Astrocyte of the cerebellum (primary cell): ENCODE measurements at regions not wholly inside any gene's neighbourhood (a gene's known extent, or its start where the extent isn't known, plus 50 kb on each side); places are given as distances from the start of the nearest gene placed in this dataset.
A peak's percentile ranks its signal among the peaks of the same experiment; 100 is the strongest.

Experiments used
- DNase-seq: peaks from one replicate; pipeline ENCODE4 v3.0.0-alpha.2; 2011; ENCODE audit warnings: low read depth
- H3K4me3 ChIP-seq: 2 replicates; pipeline ENCODE4 v1.5.1; 2011; ENCODE audit warnings: mild to moderate bottlenecking, low read depth, low read length, moderate library complexity
- CTCF ChIP-seq: IDR thresholded peaks from 2 replicates; pipeline ENCODE4 v1.5.1; 2012; ENCODE audit warnings: low read length, low read depth, moderate library complexity, mild to moderate bottlenecking; ENCODE audit errors: missing control alignments
- in situ Hi-C: cut with HindIII; loops from 2 replicates; pipeline ENCODE4 v1.10.0; 2017; ENCODE audit warnings: low sequenced_read_pairs

GRCh38 chr6:144711661-144712060, 426.5 kb downstream of the UTRN start:
- no peak for TF ChIP-seq CTCF
- no peak overlapping the region for H3K4me3 ChIP-seq
- in situ Hi-C loops = no loop called here
- no peak for DNase-seq

DNA sequence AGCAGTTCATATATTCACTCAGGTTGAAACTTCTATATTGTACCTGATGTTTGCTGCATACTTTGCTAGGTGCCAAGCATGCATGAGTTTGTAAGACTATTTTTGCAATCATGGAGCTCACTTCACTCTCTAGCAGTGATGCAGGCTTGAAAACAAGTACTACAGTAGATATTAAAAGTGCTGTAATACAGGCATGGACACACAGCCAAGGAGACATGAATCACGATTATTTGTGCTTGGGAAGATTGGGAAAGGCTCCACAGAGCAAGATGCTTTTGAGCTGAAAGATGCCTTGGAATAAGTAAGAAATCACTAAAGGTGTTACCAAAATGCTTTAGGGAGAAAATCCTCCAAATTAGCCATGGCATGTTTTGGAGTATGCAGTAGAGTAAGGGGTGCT, 427.4 kb downstream of the UTRN start:
- in situ Hi-C loops = no loop called here

DNA sequence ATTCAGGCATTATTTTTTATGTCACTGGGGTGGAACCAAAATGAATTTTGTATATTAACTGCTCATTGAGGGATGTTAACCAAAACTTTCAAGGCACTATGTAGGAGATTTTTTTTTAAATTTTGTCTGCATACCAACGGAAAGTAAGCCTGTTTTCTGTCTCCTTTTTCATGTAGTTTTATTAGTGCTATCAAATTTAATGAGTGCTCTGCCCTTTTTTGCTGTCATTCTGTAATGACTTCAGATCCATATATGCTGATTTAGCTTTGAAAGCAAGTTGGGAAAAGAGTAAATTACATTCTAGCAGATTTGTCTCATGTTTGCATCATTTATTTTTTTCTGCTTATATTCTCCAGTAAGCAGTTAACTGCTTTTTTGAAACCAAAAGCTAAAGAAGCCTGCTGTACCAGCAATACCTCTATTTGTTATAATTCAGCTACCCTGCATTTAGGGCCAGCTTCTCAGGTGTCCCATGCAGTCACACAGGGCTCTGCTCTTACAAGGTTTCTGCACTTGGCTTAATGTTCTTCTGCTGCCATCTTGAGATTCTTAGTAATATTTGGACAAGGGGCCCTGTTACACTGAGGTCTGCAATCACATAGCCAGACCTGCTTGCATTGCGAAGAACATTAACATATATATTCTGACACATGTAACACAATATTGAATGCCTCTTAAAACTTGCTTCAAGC, 429.0 kb downstream of the UTRN start:
- in situ Hi-C loops = no loop called here
- TF ChIP-seq CTCF = no peak
- no peak overlapping the region for H3K4me3 ChIP-seq
- no peak for DNase-seq

More for the DNA sequence above, 427.4 kb downstream of the UTRN start:
- peak; percentile 8 for DNase-seq
- no peak for TF ChIP-seq CTCF
- no peak overlapping the region for H3K4me3 ChIP-seq

DNA sequence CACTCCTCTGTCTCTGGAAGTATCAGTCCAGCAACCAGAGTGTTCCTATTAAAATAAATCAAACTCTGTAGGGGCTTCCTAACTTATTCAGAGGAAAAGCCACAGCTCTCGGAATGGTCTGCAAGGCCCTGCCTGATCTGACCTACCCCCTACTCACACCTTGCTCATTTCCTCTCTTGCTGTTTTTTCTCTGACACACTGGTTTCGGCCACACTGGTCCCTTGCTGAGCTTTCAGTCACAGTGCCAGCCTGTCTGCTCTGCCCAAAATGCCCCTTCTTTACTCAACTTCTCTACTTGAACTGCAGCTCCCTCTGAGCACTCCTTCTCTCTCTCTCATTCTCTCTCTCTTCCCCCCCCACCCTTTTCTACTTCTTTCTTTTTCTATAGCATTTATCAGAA, 430.2 kb downstream of the UTRN start:
- H3K4me3 ChIP-seq = no peak overlapping the region
- no peak for DNase-seq
- in situ Hi-C loops = no loop called here
- TF ChIP-seq CTCF = no peak

DNA sequence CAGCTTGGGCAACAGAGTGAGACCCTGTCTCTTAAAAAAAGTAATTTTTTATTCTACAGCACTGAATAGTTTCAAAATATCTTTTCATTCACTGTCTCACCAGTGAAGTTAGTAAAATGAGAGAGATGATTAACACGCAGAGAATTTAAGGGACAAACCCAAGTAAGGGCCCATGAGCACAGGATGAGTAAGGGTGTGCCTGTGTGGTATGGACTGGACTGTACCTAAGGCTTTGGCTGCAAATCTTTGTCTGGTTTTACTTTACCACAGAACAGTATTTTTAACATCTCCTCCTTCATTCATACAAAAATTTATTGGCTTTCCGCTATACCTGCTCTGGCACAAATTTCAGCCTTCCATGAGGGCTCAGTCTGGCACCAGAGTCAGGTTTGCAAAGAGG, 433.3 kb downstream of the UTRN start:
- DNase-seq = no peak
- in situ Hi-C loops = no loop called here
- no peak for TF ChIP-seq CTCF
- no peak overlapping the region for H3K4me3 ChIP-seq

DNA sequence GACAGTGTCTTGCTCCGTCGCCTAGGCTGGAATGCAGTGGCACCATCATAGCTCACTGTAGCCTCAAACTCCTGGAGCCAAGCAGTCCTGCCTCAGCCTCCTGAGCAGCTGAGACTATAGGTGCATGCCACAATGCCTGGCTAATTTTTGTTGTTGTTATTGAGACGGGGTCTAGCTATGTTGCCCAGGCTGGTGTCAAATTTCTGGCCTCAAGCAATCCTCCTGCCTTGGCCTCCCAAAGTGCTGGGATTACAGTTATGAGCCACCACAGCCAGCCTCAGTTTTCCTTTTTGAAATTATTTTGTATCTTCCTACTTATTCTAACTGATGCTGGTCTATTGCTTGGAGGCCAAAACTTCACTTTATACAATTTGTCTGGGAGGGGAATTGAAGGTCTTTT, 436.1 kb downstream of the UTRN start:
- no peak for DNase-seq
- in situ Hi-C loops = no loop called here
- no peak overlapping the region for H3K4me3 ChIP-seq
- TF ChIP-seq CTCF = no peak
